ENCODE measurements at regions not wholly inside any gene's neighbourhood (a gene's known extent, or its start where the extent isn't known, plus 50 kb on each side); places are given as distances from the start of the nearest gene placed in this dataset.
"Not testable (repeated sequence)": the region's sequence is repeated elsewhere in the genome, so short reads cannot be mapped to it uniquely, and the experiment has no call there.

- DNase-seq: not testable (repeated sequence)
Observed at GRCh38 chr17:30686538-30687479, 137.7 kb downstream of the CRLF3 start.

GRCh38 chr17:30682280-30682679, 142.2 kb downstream of the CRLF3 start:
- not testable (repeated sequence) for DNase-seq

- not testable (repeated sequence) for DNase-seq
Observed at GRCh38 chr17:30680681-30681080, 143.8 kb downstream of the CRLF3 start.

GRCh38 chr17:30677550-30678249, 146.8 kb downstream of the CRLF3 start:
- no peak for DNase-seq

- peak in 1 of 4 experiments; percentile 15 for DNase-seq
Observed at GRCh38 chr17:30675777-30676492, 148.6 kb downstream of the CRLF3 start.

- DNase-seq: not testable (repeated sequence)
Observed at GRCh38 chr17:30669217-30669649, 155.3 kb downstream of the CRLF3 start.

- DNase-seq: not testable (repeated sequence)
Observed at GRCh38 chr17:30668360-30669181, 155.9 kb downstream of the CRLF3 start.

- DNase-seq: not testable (repeated sequence)
Observed at GRCh38 chr17:30667657-30668359, 156.7 kb downstream of the CRLF3 start.

- DNase-seq: not testable (repeated sequence)
Observed at GRCh38 chr17:30666838-30667656, 157.4 kb downstream of the CRLF3 start.

GRCh38 chr17:30663727-30664455, 160.6 kb downstream of the CRLF3 start:
- DNase-seq: not testable (repeated sequence)

- not testable (repeated sequence) for DNase-seq
Observed at GRCh38 chr17:30657148-30657547, 167.3 kb downstream of the CRLF3 start.

- DNase-seq: not testable (repeated sequence)
Observed at GRCh38 chr17:30653038-30653437, 171.5 kb downstream of the CRLF3 start.

GRCh38 chr17:30650149-30650548, 172.9 kb downstream of the GOSR1 start:
- not testable (repeated sequence) for DNase-seq

GRCh38 chr17:30648015-30648620, 170.9 kb downstream of the GOSR1 start:
- not testable (repeated sequence) for DNase-seq

- DNase-seq: not testable (repeated sequence)
Observed at GRCh38 chr17:30645875-30646274, 168.7 kb downstream of the GOSR1 start.

- not testable (repeated sequence) for DNase-seq
Observed at GRCh38 chr17:30644713-30645112, 167.5 kb downstream of the GOSR1 start.

- DNase-seq: not testable (repeated sequence)
Observed at GRCh38 chr17:30644287-30644686, 167.1 kb downstream of the GOSR1 start.

GRCh38 chr17:30641428-30641827, 164.2 kb downstream of the GOSR1 start:
- DNase-seq: not testable (repeated sequence)

GRCh38 chr17:30639391-30639790, 162.2 kb downstream of the GOSR1 start:
- not testable (repeated sequence) for DNase-seq
